ENCODE measurements at regions not wholly inside any gene's neighbourhood (a gene's known extent, or its start where the extent isn't known, plus 50 kb on each side); places are given as distances from the start of the nearest gene placed in this dataset.

DNA sequence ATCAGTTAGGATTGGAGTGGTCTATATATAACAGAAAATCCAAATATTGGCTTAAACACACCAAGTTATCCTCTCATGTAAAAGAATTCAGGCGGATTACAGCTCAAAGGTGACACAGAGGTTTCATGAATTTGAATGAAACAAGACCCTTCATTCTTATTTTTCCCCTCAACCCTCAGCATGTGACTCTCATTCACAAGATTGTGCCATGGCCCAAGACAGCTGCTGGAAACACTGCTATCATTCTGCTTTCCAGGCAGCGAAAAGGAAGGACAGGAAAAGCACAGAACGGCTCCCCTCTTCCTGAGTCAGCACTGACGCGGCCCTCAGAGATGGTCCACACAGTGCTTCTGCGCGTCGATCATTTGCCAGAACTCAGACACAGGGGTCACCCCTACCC is 891.0 kb upstream of the FRG1 start:
- DNase-seq: no peak

DNA sequence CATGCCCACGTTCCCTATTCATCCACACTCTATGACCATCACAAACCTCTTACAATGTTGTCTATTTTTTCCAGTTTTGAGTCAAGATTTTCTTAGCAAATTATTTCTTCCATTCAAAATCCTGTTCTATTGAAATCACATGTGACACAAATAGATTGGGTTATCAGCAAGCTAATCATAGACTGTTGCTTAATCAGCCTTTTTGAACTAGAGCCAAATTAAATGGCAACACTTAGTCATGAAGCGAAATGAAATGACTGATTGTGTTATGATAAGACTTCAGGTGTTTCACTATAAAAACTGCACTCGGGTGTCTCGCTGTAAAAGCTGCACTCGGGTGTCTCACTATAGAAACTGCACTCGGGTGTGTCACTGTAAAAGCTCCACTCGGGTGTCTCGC is 890.0 kb upstream of the FRG1 start:
- DNase-seq: no peak

DNA sequence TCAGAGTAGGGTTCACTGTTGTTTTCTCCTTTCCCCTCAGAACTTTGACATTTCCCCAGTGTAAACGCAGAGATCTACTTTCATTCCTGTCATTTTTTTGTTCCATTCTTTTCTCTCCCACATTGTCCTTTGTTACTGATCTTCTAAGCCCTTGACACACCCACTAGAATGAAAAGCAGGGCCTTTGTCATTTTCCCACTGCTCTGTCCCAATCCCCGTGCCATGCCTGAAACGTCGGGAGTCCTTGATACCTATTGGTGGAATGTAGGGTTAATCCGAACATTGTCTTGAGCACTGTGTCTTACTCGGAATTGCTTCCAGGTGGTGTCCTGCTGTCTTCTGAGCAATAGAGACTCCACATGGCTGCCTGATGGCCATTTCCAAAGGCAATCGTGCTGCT is 887.1 kb upstream of the FRG1 start:
- no peak for DNase-seq

DNA sequence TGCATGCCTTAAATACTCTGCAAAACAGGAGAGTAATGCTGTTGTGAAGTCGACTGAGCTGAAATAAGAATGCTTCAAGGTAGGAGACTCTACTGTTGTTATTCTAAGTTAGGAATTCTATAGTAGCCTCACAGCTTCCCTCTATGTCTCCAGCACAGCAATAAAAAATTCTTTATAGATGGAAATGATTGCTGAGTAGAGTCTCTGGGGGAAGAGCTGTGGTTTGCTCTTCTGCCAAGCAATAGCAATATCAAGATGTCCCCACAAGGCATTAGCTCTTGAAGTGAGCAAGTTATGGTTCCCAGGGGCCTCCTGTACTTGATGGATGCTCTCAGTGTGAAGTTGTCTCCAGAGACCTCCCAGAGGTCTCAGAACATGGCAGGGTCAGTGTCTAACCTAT is 880.6 kb upstream of the FRG1 start:
- DNase-seq: no peak

DNA sequence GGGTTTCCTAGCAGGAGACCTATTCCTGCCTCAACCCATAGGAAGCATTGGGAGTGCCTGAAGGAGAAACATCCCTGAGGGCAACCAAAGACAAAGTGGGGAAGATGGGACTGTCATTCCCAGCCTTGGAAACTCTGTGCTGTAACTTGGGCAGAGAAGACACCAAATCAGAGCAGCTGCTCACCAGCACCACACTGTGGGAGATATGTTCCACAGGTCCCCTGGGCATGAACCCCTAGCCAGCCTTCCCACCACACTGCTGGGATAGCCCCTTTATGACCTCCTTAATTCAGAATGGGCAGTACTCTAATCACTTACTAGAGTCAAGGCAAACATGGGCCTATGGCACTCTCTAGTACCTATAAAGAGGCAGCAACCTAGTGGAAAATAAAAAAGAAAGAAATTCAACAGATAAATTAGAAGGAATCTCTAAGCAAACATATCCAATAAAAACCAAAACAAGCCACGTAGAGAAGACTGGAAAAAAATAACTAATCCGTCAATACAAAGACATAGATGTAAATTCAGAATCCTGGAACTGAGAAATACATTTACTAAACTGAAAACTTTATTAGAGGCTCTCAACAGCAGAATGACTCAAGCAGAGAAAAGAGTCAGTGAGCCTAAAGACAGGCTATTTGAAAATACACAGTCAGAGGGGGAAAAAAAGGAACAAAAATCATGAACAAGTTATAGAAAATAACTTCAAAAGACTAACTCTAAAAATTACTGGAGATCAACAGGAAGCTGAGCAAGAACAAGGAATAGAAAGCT is 878.4 kb upstream of the FRG1 start:
- no peak for DNase-seq

DNA sequence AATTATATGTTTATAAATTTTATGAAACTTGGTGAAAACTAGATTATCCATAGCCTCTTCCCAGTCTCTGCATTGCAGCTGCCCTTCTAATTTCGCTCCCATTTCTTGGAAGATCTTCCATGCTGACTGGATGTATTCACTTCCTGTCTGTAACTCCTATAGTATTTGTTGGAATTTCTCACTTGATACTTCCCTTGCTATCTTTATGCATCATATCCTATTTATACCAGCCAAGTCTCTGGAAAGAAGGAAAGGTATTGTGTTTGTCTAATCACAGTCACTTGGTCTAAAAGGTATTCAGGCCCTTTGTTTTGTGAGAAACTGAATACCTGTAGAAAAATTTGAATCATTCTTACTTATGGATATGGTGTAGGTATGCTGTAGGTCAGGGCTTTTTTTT is 870.9 kb upstream of the FRG1 start:
- peak; percentile 11 for DNase-seq

DNA sequence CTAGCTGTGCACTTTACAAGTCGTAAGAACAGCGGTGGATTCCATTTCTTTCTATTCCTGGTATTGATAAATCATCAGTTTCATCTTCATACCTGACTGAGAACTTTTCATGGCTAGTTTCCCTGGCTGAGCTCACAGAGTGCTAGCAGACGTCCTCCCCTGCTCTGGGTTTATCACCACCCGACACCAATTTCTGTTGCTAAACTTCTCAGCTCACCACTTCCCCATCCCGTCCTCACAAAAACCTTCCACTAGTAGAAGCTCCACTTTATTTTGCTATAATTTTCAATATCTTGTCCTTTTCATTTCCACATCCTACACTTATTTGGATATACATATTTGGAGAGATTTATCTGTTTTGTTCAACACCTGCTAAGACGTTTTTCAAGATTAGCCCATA is 869.4 kb upstream of the FRG1 start:
- no peak for DNase-seq

DNA sequence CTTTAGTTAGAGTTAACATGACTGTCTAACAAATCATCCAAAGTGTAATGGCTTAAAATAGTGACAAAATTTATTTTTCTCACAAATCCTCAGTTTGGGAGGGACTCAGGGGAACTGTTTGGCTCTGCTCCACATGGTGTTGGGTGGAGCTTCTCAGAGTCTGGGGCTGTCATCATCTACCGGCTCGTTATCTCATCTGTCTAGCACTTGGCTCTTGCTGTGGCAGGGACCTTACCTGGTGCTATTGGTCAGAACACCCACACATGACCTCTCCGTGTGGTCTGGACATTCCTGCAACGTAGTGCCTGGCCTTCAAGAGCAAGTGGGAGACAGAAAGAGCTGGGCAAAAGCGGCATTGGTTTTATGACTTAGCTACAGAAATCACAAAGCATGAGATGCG is 866.9 kb upstream of the FRG1 start:
- no peak for DNase-seq

DNA sequence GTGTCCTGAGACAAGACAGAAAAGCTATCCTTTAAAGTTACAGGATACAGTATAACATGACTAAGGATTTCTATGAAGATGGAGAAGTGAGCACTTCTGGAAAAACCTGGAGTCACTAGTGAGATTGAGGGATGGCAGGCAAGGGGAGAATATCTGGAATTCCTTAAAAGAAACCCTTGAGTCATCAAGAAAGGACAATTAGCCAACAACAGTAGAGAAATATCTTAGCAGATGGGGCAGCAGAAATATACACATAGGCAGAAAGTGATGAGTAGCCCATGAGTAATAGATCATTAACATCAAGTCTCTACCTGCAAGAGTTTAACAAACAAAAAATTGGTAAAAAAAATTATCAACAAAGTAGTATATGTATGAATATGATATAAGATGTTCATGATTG is 858.8 kb upstream of the FRG1 start:
- no peak for DNase-seq

DNA sequence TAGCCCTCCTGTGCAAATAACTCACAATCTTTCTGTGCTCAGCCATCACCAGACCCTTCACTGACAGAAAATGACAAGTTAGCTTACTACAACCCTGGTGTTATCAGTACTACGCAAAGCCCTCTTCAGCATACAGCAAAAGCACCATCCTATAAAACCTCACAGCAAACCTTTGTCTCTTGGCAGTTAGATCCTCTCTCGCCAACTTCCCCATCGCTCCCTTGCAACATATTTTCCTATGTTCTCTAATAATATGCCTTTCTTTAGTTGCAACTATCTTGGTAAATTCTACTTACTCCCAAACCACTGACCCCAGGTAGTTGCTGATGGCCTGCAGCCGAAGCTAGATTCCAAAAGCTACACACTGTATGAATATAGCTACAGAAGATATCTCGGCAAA is 856.9 kb upstream of the FRG1 start:
- no peak for DNase-seq

DNA sequence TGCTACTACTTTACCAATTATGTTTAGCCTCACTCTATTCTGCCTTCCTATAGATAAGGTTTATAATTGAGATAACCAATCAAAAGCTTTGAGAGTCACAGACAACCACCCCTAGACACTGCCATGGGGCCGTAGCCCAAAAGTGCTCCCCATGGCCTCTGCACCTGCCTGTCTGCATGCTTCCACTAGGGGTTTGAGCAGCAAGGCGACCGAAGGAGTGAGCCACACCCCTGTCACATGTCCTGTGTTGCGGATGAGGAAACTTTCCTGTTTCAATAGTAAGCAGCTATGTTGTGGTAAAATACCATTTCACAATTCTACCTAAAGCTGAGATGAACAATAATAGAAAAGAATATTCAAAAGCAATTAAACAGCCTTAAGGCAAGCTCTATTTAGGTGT is 856.0 kb upstream of the FRG1 start:
- DNase-seq: no peak

DNA sequence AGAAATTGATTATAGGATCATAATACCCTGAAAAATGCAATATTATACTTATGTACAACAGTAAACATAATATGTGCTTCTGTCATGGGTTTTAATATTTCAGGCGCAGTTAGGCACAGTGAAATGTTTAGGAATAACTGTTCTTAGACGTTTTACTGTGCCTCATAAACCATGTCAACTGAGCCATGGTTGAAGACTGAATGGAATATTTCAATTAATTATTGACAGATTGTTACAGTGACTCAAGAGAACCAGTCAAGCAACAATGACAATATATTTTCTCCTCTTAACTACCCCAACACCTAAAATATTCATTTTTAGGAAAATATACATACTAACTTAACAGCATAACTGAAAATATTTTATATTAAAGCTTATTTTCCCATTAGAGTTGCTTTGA is 852.7 kb upstream of the FRG1 start:
- DNase-seq: no peak

DNA sequence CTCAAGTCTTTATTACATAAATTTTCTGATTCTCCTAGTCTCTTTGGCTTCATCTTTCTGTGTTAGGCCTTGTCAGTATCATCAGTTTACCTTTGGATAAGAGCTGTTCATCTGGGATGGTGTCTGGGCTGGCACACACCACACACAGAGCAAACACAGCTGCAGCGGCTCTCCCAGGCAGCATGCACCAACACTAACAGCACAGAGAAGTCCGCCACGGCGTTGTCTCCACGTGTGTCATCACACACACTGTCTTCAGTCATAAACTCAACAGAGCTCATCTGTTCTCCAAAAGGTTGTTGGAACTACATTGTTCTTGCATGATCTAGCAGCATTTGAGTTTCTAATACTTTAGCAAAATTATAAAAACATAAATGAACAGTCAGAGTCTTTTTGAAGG is 851.9 kb upstream of the FRG1 start:
- DNase-seq: peak; percentile 50

DNA sequence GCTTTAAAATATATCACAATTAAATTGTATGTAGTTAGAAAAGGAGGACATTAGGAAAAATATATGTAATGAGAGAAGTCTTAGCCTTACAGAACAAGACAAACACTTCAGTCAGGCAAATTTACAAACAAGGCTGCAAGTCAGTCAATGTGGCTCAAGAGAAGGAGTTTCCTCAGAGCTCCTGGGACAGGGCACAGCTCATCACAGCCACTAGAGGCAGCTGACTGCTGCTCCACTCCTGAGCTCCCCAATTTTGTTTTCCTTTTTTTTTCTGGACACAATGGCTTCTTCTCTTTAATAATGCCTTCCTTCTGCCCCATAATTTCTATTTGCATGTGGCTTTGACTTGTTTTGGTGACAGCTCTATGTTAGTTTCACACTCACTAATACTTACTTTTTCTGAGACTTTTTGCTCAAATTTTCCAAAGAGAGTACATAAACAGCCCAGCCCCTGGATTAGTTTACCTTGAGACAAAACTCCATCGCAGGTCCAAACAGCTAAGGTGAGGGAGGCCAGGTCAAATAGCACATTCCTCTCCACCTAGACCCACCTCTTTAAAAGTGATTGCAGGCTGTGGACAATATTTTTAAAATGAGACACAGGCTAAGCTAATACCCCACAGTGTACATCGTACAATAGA is 850.4 kb upstream of the FRG1 start:
- peak; percentile 32 for DNase-seq

DNA sequence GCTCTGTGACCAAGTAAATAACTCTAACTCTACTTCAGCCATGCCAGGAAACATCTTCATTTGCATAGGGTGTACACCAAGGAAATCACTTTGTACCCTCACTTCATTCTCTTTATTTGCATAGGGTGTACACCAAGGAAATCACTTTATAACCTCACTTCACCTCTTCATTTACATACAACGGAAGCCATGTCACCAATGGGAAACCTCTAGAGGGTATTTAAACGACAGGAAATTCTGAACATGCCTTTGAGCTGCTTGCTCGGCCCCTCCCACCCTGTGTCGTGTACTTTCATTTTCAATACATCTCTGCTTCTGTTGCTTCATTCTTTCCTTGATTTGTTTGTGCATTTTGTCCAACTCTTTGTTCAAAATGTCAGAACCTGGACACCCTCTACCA is 848.1 kb upstream of the FRG1 start:
- no peak for DNase-seq

DNA sequence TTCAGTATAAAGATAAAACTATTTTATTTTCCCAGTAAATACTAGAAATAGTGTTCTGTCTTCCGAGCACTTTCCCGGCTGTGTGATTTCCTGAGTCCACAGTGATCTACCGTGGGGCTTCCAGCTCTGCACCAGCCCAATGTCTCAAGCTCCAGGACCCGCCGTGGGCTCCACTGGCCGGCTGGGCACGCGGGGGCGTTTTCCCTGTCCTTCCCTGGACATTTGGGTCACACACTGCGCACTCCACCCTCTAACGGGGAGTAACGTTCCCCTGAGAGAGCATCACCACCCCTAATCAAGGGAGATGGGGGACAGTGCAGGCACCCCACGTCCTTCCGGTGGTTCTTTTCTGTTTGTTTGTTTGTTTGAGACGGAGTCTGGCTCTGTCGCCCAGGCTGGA is 844.6 kb upstream of the FRG1 start:
- no peak for DNase-seq

DNA sequence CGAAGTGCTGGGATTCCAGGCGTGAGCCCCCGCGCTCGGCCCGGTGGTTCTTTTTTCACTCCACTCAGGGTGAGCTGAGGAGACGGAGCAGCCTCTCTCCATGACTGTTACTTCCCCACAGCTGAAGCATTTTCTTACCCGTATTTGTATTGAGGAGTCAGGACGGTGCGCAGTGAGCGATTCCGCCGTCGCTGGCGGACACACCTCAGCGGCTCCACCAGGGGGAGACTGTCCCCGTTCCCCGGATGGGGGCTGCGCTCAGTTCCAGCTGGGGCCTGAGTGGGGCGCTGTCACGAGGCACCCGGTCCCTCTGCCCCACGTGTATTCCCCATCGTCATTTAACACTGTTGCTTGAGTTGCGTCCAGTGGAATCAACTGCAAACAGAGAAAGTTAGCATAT is 844.0 kb upstream of the FRG1 start:
- no peak for DNase-seq

DNA sequence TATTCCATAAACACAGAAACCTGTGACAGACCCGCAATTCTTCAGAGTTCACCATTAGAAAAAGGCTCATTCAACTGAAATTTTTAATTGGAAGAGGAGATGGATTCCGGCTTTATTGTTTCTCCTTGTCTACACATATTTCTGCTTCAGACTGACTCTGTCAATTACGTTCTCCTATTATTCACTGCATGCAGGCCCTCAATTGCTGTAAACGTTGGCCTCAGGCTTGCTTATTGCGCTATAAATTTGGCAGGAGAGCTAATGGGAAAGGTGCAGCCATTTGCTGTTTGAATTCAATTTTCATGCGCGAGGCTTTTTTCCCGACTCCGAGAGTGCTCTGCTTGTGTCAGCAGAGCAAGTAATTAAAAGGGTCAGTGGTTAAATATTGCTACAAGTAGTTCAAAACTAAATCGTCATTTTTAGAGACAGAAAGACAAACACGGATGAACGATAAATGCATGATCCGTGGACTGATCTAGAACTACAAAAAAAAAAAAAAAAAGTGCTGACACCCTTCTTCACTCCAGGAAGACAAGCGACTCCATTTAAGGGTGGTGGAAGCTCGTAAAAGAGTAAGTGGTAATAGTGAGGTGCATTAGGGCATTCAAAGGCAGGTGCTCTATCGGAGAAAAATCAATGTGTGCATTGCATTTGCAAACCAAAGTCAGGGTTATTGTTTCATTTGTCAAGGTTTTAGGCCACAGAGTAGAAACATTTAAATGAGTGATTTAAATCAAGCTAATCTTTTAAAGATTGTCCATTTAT is 841.6 kb upstream of the FRG1 start:
- peak; percentile 41 for DNase-seq

DNA sequence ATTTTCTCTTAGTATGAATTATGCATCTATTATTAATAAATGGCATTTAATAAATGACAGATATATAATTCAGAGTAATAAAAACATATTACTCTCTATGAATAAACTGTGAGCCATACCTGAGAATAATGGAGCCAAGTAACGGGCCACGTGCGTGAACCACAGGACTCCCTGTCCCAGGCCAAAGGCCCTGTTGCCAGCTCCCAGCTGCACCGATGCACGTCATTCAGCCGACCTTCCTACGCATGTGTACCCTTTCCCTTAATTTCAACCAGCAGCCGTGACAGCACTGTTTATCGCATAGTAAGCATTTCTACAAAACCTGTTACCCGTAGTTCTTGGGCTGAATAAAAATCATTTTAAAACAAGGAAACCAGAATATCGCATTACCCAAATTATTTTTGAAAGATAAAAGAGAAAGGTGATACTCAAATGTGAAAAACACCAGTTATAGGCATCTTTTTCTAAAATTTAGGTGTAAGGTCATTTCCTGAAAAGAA is 827.2 kb upstream of the FRG1 start:
- no peak for DNase-seq

DNA sequence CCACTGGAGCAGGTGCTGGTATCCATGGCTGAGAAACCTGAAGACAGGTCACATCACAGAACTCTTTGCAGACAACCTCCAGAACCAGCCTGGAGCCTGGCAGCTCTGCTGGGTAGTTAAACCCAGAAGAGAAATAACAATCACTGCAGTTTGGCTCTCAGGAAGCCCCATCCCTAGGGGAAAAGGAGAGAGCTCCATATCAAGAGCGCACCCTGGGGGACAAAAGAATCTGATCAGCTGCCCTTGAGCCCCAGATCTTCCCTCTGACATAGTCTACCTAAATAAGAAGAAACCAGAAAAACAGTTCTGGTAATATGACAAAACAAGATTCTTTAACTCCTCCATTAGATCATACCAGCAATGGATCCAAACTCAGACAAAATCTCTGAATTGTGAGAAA is 823.2 kb upstream of the FRG1 start:
- DNase-seq: no peak

DNA sequence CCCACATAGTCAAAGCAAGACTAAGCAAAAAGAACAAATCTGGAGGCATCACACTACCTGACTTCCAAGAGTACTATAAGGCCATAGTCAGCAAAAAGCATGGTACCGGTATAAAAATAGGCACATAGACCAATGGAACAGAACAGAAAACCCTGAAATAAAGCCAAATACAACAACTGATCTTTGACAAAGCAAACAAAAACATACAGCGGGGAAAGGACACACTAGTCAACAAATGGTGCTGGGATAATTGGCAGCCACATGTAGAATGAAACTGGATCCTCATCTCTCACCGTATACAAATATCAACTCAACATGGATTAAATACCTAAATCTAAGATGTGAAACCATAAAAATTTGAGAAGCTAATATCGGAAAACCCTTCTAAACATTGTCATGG is 819.3 kb upstream of the FRG1 start:
- DNase-seq: no peak

DNA sequence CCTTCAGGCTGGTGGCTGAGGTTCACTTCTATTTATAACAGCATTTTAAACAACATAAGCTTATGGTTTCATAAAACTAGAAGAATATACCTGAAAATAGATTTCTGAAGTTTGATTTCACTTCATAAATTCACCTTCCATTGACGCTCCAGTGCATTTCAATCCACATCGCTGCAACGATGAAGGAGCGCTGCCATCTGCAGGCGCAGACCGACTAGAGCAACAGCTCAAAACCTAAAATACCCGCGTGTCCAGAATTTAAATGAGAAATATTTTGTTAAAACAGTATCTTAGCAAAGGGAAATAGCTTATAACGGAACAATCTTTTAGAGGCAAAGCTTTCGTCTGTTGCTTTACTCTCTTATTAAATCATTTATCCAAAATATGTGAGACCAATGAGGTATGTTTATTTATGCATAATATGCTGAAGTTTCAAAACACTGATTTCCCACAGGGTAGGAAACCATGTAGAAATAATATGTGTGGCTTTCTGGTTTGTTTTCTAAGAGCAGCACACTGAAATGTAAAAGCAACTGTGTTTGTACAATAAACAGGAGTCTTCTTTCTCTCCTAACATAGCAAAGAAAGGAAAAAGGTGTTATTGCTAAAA is 816.4 kb upstream of the FRG1 start:
- DNase-seq: peak; percentile 11

DNA sequence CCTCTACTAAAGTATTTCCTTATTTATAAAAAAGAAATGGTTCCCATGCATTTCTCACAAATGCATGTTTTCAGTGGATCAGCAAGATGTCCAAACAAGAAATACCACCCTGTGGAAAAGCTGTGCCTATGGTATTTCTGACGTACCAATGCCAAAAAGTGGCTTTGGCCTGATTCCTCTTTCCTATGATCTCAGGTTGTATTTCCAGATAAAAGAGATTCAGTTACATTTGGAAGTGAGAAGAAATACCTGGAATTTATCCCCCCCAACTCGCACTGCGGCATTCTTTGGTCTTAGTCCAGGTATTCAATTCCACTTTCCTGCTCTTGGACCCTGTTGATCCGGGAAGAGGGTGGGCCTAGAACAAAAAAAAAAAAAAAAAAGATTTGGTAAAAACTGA is 815.9 kb upstream of the FRG1 start:
- no peak for DNase-seq

DNA sequence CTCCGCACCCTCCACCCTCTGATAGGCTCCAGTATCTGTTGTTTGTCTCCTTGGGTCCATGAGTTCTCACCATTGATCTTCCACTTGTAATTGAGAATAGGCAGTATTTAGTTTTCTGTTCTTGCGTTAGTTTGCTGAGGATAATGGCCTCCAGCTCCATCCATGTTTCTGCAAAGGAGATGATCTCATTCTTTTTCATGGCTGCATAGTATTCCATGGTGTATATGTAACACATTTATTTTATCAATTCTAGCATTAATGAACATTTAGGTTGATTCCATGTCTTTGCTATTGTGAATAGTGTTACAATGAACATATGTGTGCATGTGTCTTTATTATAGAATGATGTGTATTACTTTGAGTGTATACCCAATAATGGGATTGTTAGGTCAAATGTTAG is 814.6 kb upstream of the FRG1 start:
- no peak for DNase-seq

All from NCI-H510A treated with DMSO at 0.1 percent for 48 hours (cell line).